CD1c-positive myeloid dendritic cell (primary cell): ENCODE measurements at regions not wholly inside any gene's neighbourhood (a gene's known extent, or its start where the extent isn't known, plus 50 kb on each side); places are given as distances from the start of the nearest gene placed in this dataset.

ENCODE experiments used
- DNase-seq: peaks from one replicate; pipeline ENCODE4 v3.0.0-alpha.2; 2016; ENCODE audit errors: extremely low spot score

DNA sequence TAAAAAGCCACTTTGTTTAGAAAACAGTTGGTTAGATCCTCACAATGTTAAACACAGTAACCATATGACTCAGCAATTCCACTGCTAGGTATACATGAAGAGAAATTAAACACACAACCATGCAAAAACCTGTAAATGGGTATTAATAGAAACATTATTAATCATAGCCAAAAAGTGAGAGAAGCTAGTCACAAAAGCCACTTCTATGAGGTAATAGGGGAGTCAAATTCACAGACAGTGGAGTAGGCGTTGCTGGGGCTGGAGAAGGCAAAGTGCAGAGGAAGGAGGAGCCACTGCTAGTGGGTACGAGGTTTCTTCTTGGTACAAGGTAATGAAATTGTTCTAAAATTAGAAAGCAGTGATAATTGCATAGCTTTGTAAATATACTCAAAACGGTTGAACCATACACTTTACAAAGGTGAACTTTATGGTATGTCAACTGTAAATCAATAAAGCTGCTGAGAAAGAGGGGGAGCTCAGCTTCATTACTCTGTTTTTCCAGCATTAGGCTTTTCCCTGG lies 364.4 kb downstream of the GADD45G start:
- DNase-seq = peak; percentile 34

DNA sequence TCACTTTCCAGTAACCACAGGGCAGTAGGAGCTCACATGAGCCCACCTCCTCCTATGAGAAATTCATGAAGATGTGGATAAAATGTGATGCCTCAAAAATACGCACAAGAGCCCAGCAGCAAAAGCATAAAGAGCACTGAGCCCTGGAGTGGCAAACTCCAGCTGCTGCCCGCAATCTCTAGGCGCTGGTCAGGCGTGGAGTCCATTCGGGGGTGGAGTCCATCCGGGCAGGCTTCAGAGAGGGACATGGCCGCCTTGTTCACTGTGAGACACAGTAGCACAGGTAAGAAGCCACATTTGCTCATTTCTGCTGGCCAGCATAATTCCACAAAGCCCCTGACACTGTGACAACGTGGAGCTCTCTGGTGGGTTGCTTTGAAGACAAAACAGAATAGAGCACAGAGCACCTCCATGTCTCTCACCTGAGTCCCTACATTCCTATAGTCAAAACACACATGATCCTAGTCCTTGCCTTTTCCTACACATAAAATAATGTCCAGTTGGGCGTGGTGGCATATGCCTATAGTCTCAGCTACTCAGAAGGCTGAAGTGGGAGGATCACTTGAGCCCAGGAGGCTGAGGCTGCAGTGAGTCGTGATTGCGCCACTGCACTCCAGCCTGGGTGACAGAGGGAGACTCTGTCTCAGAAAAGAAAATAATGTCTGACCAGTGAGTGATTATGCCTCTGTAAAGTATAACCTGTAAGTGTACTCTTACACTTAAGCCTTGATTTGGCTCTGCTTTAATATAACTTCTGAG lies 365.2 kb downstream of the GADD45G start:
- no peak for DNase-seq

DNA sequence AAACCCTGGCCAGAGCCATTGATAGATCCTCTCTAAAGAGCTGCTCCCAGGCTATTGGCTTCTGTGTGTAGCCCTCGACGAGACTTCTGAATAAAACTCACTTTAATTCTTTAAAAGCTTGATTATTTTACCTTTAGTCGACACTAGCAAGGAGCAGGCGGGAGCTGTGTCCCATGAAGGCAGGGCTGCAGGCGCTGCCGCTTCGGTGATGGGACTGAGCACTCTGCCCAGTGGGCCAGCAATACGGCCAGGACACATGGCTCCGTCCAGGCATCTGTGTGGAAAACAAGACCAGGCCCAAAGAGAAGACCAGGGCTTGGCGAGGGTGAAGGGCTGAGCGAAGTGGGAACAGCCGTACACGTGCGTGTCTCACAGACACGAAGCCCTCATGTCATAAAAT lies 365.9 kb downstream of the GADD45G start:
- no peak for DNase-seq

DNA sequence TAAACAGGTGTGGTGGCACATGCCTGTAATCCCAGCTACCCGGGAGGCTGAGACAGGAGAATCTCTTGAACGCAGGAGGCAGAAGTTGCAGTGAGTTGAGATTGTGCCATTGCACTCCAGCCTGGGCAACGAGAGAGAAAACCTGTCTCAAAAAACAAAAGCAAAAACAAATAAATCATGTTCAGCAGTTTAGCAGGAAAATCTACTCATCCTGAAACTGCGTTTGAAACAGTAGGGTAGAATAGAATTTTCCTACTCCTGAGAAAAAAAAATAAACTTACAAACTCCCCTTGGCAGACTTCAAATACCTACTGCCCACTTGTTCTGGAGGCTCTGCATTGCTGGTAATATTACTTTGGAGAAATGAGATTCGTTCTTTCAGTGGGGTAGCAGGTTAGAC lies 367.7 kb downstream of the GADD45G start:
- no peak for DNase-seq

DNA sequence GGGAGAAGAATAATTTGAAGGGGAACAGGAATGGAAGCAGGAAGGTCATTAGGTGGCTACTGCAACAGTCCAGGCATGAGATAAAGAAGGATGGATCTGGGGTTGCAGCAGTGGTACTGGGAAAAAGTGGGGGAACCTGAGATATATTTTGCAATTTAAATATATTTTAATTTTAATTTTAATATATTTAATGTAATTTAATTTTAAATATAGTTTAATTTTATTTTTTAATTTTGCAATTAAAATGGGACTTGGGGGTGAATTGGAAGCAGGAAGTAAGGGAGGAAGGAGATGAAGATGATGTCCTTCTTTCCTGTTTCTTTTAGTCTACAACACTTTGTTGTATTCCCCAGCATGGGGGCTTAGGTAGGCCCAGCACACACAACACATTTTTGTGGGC lies 369.8 kb downstream of the GADD45G start:
- no peak for DNase-seq

DNA sequence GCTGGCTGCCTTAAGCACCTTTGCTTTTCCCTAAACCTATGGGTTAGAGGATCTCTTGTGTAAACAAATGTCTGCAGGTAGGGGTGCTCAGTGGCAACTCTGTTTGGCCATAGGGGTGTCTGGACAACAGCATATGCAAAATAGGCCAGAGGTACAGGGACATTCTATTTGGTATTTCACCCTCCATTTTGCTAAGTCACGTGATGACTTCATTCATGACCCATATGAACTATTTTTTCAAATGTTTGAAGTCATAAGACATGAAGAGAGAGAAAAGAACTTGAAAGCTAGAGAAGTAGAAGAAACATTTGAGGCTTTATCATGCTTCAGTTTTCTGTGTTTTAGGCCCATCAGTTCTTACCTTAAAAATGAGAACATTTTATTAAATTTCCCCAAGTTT lies 370.2 kb downstream of the GADD45G start:
- DNase-seq = no peak

- no peak for DNase-seq
Measured at GRCh38 chr9:89975630-89976029, 370.8 kb downstream of the GADD45G start.

DNA sequence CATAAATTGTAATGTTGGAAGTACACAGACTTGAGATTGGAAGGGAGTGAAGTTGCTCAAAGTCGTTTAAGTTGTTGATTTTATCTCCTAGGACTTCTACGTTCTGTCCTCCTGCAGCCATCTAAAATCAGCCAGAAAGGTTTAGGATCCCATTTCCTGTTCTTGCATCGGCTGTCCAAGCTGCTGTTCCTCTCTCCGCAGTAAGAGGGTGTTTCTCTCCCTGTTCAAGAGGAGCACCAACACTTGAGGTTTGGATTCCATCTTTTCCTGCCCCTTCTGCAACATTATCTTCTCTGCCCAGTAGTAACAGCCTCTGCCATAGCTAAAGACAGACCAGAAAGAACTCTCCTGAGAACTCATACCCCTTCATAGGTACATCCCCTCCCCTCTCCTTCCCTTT lies 373.4 kb downstream of the GADD45G start:
- DNase-seq = peak; percentile 15

GRCh38 chr9:89980600-89980999 lies 375.8 kb downstream of the GADD45G start:
- DNase-seq = no peak

- no peak for DNase-seq
Measured at GRCh38 chr9:89982016-89982415, 377.2 kb downstream of the GADD45G start.

GRCh38 chr9:89983411-89983810 lies 378.6 kb downstream of the GADD45G start:
- DNase-seq = peak; percentile 43

- DNase-seq = peak; percentile 24
Measured at GRCh38 chr9:89984214-89984613, 379.4 kb downstream of the GADD45G start.

- no peak for DNase-seq
Measured at GRCh38 chr9:89985068-89985467, 380.3 kb downstream of the GADD45G start.

DNA sequence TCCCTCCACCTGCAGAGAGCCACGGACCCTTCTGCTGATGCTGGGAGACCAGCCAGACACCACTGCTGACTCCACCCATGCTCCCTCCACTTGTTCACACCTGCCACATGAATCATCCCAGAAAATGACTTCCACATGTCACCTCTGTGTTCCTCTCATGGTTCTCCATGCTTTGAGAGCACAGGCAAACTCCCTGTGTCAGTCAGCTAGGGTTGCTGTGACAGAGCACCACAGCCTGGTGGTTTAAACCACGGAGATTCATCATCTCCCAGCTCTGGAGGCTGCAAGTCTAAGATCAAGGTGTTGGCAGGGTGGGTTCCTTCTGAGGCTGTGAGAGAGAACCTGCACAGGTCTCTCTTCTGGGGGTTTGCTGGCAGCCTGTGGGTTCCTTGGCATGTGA lies 381.4 kb downstream of the GADD45G start:
- DNase-seq = no peak

- no peak for DNase-seq
Measured at GRCh38 chr9:89988458-89988857, 383.6 kb downstream of the GADD45G start.

DNA sequence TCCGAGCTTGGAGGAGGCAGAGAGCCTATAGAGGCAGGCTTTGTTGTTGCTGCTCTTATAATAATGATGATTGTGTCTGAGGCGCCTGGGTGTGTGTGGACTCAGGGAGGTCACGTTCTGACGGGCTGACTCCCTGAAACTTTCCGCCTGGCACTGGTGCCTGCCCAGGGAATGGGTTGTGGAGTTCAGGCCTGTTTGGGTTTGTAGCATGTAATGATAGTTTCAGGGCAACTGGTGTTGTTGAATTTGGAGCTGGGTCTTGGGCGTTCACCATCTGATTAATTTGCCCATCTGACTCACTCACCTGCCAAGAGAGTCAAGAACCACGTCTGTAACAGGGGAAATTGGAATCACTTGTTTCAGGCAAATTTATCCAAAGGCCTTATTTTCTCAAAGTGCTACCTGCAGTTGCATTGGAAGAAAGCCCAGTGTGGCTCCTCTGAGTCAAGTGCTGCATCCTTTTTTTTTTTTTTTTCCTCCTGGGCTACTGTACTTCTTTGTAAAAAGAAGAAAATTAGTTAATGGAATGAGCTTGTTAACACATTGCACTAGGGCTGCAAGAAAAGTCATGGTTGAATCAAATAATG lies 386.5 kb downstream of the GADD45G start:
- no peak for DNase-seq

DNA sequence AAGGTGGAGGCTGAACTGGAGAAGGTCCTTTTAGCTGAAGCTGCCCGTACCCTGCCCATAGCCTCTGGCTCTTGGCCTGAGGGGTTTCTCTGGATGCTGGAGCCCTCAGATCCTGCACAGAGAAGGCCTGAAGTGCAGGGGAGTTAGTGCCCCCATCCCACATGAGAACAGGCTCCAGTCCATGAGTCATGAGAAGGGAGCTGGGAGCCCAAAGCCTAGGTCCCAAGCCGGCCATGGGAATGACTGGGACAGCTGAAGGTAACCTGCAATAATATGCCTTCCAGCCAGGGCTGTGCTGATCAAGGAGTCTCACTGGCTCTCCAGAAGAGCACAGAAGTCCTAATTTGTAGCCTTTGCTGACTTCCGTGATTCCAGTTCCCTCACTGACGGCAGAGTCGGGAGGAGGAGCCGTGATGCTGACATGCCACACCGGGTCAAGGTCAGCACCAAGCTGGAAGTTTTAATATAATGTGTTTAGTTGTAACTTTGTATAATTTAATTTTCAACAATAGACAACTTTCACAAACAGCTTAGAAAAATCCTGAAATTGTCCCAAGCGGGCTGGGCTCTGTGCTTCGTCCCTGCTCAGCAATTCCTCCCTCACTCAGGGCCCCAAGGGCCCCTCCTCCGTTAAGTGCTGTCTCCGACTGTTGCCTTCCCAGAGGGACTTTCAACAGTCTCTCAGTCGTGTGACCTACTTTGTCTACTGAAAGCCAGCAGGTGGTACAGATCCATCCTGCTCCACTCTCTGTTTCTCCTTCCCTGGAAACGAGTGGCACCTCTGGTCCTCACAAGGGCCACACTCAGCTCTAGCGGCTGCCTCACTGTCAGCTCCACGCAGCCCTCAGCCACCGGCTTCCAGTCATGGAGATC lies 387.8 kb downstream of the GADD45G start:
- DNase-seq = no peak

- peak; percentile 68 for DNase-seq
Measured at GRCh38 chr9:89993678-89994630, 389.1 kb downstream of the GADD45G start.

DNA sequence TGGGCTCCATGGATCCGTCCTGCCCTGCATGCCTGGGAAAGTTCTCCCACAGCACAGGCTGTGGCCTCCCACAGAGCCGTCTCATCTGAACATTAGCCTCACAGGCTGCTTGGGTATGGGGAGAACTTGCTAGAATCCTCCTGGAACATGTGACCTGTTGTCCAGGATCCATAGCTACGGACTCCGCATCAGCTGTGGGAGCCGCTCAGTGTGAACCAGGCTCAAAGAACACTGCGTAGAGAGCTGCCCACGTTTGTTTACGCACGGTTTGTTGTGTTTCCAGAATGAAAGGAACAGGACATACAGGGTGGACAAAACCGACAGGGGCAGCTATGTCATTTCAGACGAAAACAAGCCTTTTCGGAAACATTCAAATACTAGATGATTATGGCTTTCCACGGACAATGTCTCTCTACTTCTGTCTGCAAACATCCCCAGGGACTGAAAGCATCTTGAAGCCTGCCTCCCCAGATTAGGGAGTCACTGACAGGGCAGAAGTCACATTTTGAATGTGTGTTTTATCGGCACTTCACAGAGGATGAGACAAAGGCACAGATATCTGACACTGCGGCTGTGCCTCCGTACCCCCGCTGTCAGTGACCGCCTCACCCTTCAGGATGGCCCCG lies 390.3 kb downstream of the GADD45G start:
- no peak for DNase-seq

DNA sequence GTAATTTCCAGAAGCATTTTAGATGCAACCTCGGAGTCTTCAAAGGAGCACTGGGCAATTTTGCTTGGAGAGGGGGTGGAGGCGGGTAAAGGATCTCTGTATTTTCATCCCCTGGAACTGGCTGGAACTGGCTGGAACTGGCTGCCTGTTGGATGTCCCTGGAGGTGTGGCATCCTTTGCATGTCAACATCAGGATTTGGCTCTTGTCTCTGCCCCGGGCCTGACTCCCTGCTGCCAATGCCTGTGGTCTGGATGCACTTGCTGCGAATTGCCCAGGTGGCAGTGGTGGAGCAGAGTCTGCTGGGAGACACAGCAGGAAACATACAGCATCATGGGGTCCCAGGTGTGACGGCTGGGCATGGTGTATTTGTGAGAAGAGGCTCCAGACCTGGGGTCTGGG lies 391.3 kb downstream of the GADD45G start:
- DNase-seq = no peak

GRCh38 chr9:89996773-89997172 lies 392.0 kb downstream of the GADD45G start:
- no peak for DNase-seq
